OCI-LY7 (cell line): ENCODE measurements at regions not wholly inside any gene's neighbourhood (a gene's known extent, or its start where the extent isn't known, plus 50 kb on each side); places are given as distances from the start of the nearest gene placed in this dataset.

Experiments
- BruUV-seq: library from RNA; stranded (reverse); fragments of 400-500 nt; replicated peaks from 2 replicates; lab custom pipeline; 2021; lab: Mats Ljungman, UMichigan
- CTCF ChIA-PET: fragments of 300-600 bp; sonication (Branson Sonifier 250); formaldehyde crosslinking; loops from one replicate; lab custom pipeline; 2022; ENCODE audit warnings: antibody characterized with exemption; ENCODE audit not compliant: unreplicated experiment; lab: Charles Lee
- POLR2A ChIA-PET: fragments of 300-600 bp; sonication (Branson Sonifier 250); formaldehyde crosslinking; loops from one replicate; lab custom pipeline; 2022; ENCODE audit warnings: antibody characterized with exemption; lab: Charles Lee
- DNase-seq: peaks from one replicate; pipeline ENCODE4 v3.0.0-alpha.2; 2015; ENCODE audit warnings: low spot score
- H2AFZ ChIP-seq: fragments of 200-600 bp; sonication (generic), shearing (Covaris generic); 2 replicates; pipeline ENCODE4 v1.6.1; 2014; ENCODE audit warnings: mild to moderate bottlenecking, antibody characterized with exemption, low read length, moderate library complexity
- H3K27ac ChIP-seq: fragments of 200-600 bp; sonication (generic); 2 replicates; pipeline ENCODE4 v1.5.1; 2014; ENCODE audit warnings: mixed run types, low read depth, mild to moderate bottlenecking, moderate library complexity, low read length, inconsistent platforms; ENCODE audit not compliant: poor library complexity, severe bottlenecking
- H3K36me3 ChIP-seq: fragments of 200-600 bp; sonication (generic); 2 replicates; pipeline ENCODE4 v1.6.1; 2014; ENCODE audit warnings: mild to moderate bottlenecking, antibody characterized with exemption, low read length, moderate library complexity, mixed read lengths; ENCODE audit not compliant: insufficient read depth
- H3K4me1 ChIP-seq: fragments of 200-600 bp; sonication (generic); 2 replicates; pipeline ENCODE4 v1.5.1; 2014; ENCODE audit warnings: mild to moderate bottlenecking, low read length; ENCODE audit not compliant: insufficient read depth, poor library complexity, severe bottlenecking
- H3K4me2 ChIP-seq: fragments of 200-600 bp; sonication (generic); 2 replicates; pipeline ENCODE4 v1.6.1; 2014; ENCODE audit warnings: mild to moderate bottlenecking, low read length
- H3K4me3 ChIP-seq: fragments of 200-600 bp; sonication (generic); 2 replicates; pipeline ENCODE4 v1.5.1; 2014; ENCODE audit warnings: mild to moderate bottlenecking, low read depth, low read length; ENCODE audit not compliant: poor library complexity, severe bottlenecking
- H3K79me2 ChIP-seq: fragments of 200-600 bp; sonication (generic); 2 replicates; pipeline ENCODE4 v1.6.1; 2016; ENCODE audit warnings: low read depth, mild to moderate bottlenecking, low read length, moderate library complexity, mixed read lengths; ENCODE audit not compliant: insufficient read depth
- H3K9me2 ChIP-seq: fragments of 200-600 bp; sonication (generic); 2 replicates; pipeline ENCODE4 v1.6.1; 2016; ENCODE audit warnings: mild to moderate bottlenecking, low read length, mixed read lengths; ENCODE audit not compliant: insufficient read depth
- H3K9me3 ChIP-seq: fragments of 200-600 bp; sonication (generic); 2 replicates; pipeline ENCODE4 v1.6.1; 2014; ENCODE audit warnings: mild to moderate bottlenecking, mixed run types, low read length, mixed read lengths
- H4K20me1 ChIP-seq: fragments of 200-600 bp; sonication (generic); 2 replicates; pipeline ENCODE4 v1.6.1; 2014; ENCODE audit warnings: mild to moderate bottlenecking, antibody characterized with exemption, low read length, moderate library complexity, mixed read lengths; ENCODE audit not compliant: insufficient read depth
- EZH2phosphoT487 ChIP-seq: fragments of 200-600 bp; sonication (generic); IDR thresholded peaks from 2 replicates; pipeline ENCODE4 v1.6.1; 2018; ENCODE audit warnings: low read depth, borderline replicate concordance, mild to moderate bottlenecking, mixed run types, antibody characterized with exemption, low read length, moderate library complexity, mixed read lengths
- intact Hi-C: fragments of 100-400 bp; cut with micrococcal nuclease; formaldehyde crosslinking; loops from one replicate; pipeline ENCODE4 v1.10.0; 2022; ENCODE audit not compliant: unreplicated experiment
- TF ChIP-seq, protein P1 (sequence below): fragments of 200-600 bp; sonication (generic); conservative IDR thresholded peaks from 2 replicates; pipeline ENCODE4 v1.5.1; 2014; ENCODE audit warnings: mild to moderate bottlenecking, antibody characterized with exemption, low read length, moderate library complexity, mixed read lengths

DNA sequence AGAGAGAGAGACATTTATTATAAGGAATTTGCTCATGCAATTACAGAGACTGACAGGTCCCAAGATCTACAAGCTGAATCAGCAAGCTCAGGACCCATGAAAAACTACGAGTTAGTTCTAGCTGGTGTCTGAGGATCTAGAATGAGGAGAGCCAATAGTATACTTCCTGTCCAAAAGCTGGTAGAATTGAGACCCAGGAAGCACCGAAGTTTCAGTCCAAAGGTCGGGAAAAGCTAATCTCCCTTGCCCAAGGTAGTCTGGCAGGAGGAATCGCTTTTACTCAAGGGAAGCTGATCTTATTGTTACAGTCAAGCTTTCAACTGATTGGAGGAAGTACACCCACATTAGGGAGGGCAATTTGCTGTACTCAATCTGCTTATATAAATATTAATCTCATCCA lies 389.6 kb downstream of the ADCYAP1 start:
- Histone ChIP-seq H3K79me2 (no peaks in the 10 kb centered on the region), H3K36me3 (no peaks in the 10 kb centered on the region), H3K4me3 (no peak overlapping the region), H2AFZ (no peak overlapping the region), H3K4me2 (no peak overlapping the region), H3K4me1 (no peaks in the 10 kb centered on the region), H3K9me2 (no peaks in the 10 kb centered on the region), H4K20me1 (no peaks in the 10 kb centered on the region), H3K27ac (no peak overlapping the region), H3K9me3 (no peaks in the 10 kb centered on the region)
- TF ChIP-seq, protein P1, sequence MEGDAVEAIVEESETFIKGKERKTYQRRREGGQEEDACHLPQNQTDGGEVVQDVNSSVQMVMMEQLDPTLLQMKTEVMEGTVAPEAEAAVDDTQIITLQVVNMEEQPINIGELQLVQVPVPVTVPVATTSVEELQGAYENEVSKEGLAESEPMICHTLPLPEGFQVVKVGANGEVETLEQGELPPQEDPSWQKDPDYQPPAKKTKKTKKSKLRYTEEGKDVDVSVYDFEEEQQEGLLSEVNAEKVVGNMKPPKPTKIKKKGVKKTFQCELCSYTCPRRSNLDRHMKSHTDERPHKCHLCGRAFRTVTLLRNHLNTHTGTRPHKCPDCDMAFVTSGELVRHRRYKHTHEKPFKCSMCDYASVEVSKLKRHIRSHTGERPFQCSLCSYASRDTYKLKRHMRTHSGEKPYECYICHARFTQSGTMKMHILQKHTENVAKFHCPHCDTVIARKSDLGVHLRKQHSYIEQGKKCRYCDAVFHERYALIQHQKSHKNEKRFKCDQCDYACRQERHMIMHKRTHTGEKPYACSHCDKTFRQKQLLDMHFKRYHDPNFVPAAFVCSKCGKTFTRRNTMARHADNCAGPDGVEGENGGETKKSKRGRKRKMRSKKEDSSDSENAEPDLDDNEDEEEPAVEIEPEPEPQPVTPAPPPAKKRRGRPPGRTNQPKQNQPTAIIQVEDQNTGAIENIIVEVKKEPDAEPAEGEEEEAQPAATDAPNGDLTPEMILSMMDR, result no peak
- TF ChIP-seq EZH2phosphoT487, result no peak
- ChIA-PET CTCF (no interaction called here), POLR2A (no interaction called here)
- no peak for DNase-seq
- no TSS peak for BruUV-seq
- intact Hi-C loops, result no loop called here

DNA sequence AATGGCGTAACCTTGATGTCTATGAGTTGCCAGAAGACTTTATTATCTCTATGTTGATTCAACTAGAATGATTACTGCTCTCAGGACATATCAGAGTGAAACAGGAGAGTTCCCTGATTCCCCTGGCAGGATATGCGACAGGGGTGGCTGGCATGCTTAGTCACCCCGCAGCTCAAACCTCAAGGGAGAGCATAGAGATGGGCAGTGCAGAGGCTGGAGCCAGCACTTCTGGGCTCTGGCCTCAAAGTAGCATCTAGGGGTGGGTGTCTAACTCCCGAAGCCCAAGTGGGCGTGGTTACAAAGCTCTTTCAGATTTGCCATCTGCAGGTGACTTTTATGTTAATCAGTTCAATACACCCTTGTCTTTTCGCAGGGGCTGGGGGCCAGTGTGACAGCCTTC lies 391.6 kb downstream of the ADCYAP1 start:
- no peak overlapping the region for H3K27ac ChIP-seq
- no peak overlapping the region for H3K4me2 ChIP-seq
- no peak overlapping the region for H3K4me3 ChIP-seq
- TF ChIP-seq, protein P1, result no peak
- H3K4me1 ChIP-seq, result no peaks in the 10 kb centered on the region
- ChIA-PET POLR2A (no interaction called here), CTCF (no interaction called here)
- H3K79me2 ChIP-seq, result no peaks in the 10 kb centered on the region
- no TSS peak for BruUV-seq
- no peaks in the 10 kb centered on the region for H3K36me3 ChIP-seq
- no peaks in the 10 kb centered on the region for H3K9me3 ChIP-seq
- no peaks in the 10 kb centered on the region for H3K9me2 ChIP-seq
- no peaks in the 10 kb centered on the region for H4K20me1 ChIP-seq
- no peak for DNase-seq
- intact Hi-C loops, result no loop called here
- H2AFZ ChIP-seq, result no peak overlapping the region

DNA sequence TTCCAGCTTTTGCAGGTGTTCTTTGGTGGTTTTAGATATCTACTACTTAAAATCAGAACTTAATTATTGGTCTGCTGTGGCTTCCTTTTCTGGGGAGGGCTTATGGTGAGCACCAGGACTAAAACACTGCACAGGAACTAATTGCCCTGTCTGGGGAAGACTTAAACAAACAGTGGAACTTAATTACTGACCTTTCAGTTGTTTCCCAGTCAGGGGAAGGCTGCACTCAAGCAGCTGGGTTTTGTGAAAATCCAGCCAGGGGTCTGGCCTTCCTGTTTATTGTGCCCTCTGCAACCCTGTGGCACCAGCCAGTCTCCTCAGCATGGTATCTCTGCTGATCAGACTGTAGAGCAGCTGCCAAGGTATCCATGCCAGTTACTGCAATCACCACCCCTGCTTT lies 398.2 kb downstream of the ADCYAP1 start:
- no TSS peak for BruUV-seq
- H4K20me1 ChIP-seq, result no peaks in the 10 kb centered on the region
- no peaks in the 10 kb centered on the region for H3K36me3 ChIP-seq
- ChIA-PET CTCF (no interaction called here), POLR2A (interaction anchor here (0.6 kb wide), 1 partner anchor 643 kb away, joined by 3 read pairs; no protein-coding TSS in a partner anchor)
- no peak overlapping the region for H3K27ac ChIP-seq
- TF ChIP-seq, protein P1, result no peak
- TF ChIP-seq EZH2phosphoT487, result no peak
- no peaks in the 10 kb centered on the region for H3K9me2 ChIP-seq
- no peak for DNase-seq
- no peak overlapping the region for H3K4me2 ChIP-seq
- no peaks in the 10 kb centered on the region for H3K9me3 ChIP-seq
- intact Hi-C loops, result no loop called here
- no peaks in the 10 kb centered on the region for H3K4me1 ChIP-seq
- H2AFZ ChIP-seq, result no peak overlapping the region
- H3K4me3 ChIP-seq, result no peak overlapping the region
- H3K79me2 ChIP-seq, result no peaks in the 10 kb centered on the region
